MM.1S (cell line): ENCODE measurements at regions not wholly inside any gene's neighbourhood (a gene's known extent, or its start where the extent isn't known, plus 50 kb on each side); places are given as distances from the start of the nearest gene placed in this dataset.

Experiments
- CTCF ChIP-seq: fragments of 300-600 bp; sonication (generic); IDR thresholded peaks from 2 replicates; pipeline ENCODE4 v1.5.1; 2016; ENCODE audit warnings: antibody characterized with exemption, low read length, mixed read lengths
- EZH2 ChIP-seq: fragments of 300-600 bp; sonication (generic); optimal IDR thresholded peaks from 2 replicates; pipeline ENCODE3; 2017; ENCODE audit warnings: low read depth, mild to moderate bottlenecking, antibody characterized with exemption, low read length, mixed read lengths

- TF ChIP-seq EZH2 (no peak), CTCF (no peak)
Measured at GRCh38 chr4:45471335-45471734, 652.5 kb downstream of the GABRG1 start.
